IMR-90 (cell line): ENCODE measurements at regions not wholly inside any gene's neighbourhood (a gene's known extent, or its start where the extent isn't known, plus 50 kb on each side); places are given as distances from the start of the nearest gene placed in this dataset.

ENCODE experiments used
- ATAC-seq: fragments of 200-7000 bp; cut with Tn5 transposase; 2 replicates; pipeline ENCODE4 v1.9.1; 2020; ENCODE audit warnings: low read depth, mild to moderate bottlenecking, moderate library complexity
- BruUV-seq: library from RNA; stranded (reverse); fragments of 400-500 nt; replicated peaks from 2 replicates; lab custom pipeline; 2021; lab: Mats Ljungman, UMichigan
- CTCF ChIA-PET: fragments of 300-600 bp; formaldehyde crosslinking; extraction: SDS; loops from one replicate; lab custom pipeline; 2021; ENCODE audit warnings: antibody characterized with exemption; lab: Yijun Ruan, JAX
- POLR2A ChIA-PET: fragments of 300-600 bp; sonication (Branson Sonifier 250); formaldehyde crosslinking; loops from one replicate; lab custom pipeline; 2022; ENCODE audit warnings: antibody characterized with exemption; ENCODE audit not compliant: unreplicated experiment; lab: Charles Lee
- DNase-seq: peaks from one replicate; pipeline ENCODE4 v3.0.0; 2013
- H2AFZ ChIP-seq: replicated peaks from 2 replicates; pipeline ENCODE3; 2013; ENCODE audit warnings: low read length, mild to moderate bottlenecking; ENCODE audit not compliant: poor library complexity
- H2AK5ac ChIP-seq: 2 replicates; pipeline ENCODE4 v1.6.1; 2013; ENCODE audit warnings: low read depth, low read length, inconsistent platforms
- H2AK9ac ChIP-seq: replicated peaks from 2 replicates; pipeline ENCODE3; 2013; ENCODE audit warnings: mild to moderate bottlenecking, low read depth, low read length, moderate library complexity; ENCODE audit not compliant: poor library complexity
- H2BK120ac ChIP-seq: 2 replicates; pipeline ENCODE4 v1.6.1; 2013; ENCODE audit warnings: low read depth, low read length, inconsistent platforms
- H2BK15ac ChIP-seq: 3 replicates; pipeline ENCODE4 v1.6.1; 2013; ENCODE audit warnings: low read depth, low read length, inconsistent platforms
- H2BK20ac ChIP-seq: 2 replicates; pipeline ENCODE4 v1.6.1; 2013; ENCODE audit warnings: low read depth, mild to moderate bottlenecking, inconsistent platforms, low read length, moderate library complexity
- H2BK5ac ChIP-seq: 2 replicates; pipeline ENCODE4 v1.6.1; 2013; ENCODE audit warnings: mild to moderate bottlenecking, low read depth, low read length, inconsistent platforms; ENCODE audit not compliant: poor library complexity, severe bottlenecking
- H3K14ac ChIP-seq: replicated peaks from 2 replicates; pipeline ENCODE4 v1.6.1; 2013; ENCODE audit warnings: low read depth, low read length, inconsistent platforms
- H3K18ac ChIP-seq: 2 replicates; pipeline ENCODE4 v1.6.1; 2013; ENCODE audit warnings: low read depth, low read length, control low read depth
- H3K23ac ChIP-seq: 2 replicates; pipeline ENCODE4 v1.6.1; 2013; ENCODE audit warnings: low read depth, low read length, inconsistent platforms
- H3K27ac ChIP-seq: 2 replicates; pipeline ENCODE4 v1.5.1; 2013; ENCODE audit warnings: mild to moderate bottlenecking, control low read depth, low read length; ENCODE audit not compliant: insufficient read depth
- H3K27me3 ChIP-seq: 2 replicates; pipeline ENCODE4 v1.6.1; 2013; ENCODE audit warnings: low read length; ENCODE audit not compliant: control insufficient read depth, insufficient read depth
- H3K36me3 ChIP-seq: 2 replicates; pipeline ENCODE4 v1.6.1; 2013; ENCODE audit warnings: low read length, mixed read lengths; ENCODE audit not compliant: control insufficient read depth, insufficient read depth
- H3K4ac ChIP-seq: 2 replicates; pipeline ENCODE4 v1.6.1; 2013; ENCODE audit warnings: low read depth, low read length, inconsistent platforms
- H3K4me1 ChIP-seq: 2 replicates; pipeline ENCODE4 v1.6.1; 2013; ENCODE audit warnings: low read length, mixed read lengths; ENCODE audit not compliant: control insufficient read depth, insufficient read depth
- H3K4me2 ChIP-seq: 2 replicates; pipeline ENCODE4 v1.6.1; 2013; ENCODE audit warnings: low read depth, mild to moderate bottlenecking, control low read depth, low read length, moderate library complexity
- H3K4me3 ChIP-seq: 2 replicates; pipeline ENCODE4 v1.5.1; 2013; ENCODE audit warnings: low read depth, mild to moderate bottlenecking, control low read depth, low read length, moderate library complexity; ENCODE audit not compliant: insufficient read depth
- H3K56ac ChIP-seq: 2 replicates; pipeline ENCODE4 v1.6.1; 2013; ENCODE audit warnings: low read length, inconsistent platforms; ENCODE audit not compliant: insufficient read depth; ENCODE audit errors: extremely low read depth
- H3K79me1 ChIP-seq, 2 experiments: 2 replicates each; pipeline ENCODE4 v1.6.1; 2013; ENCODE audit warnings: low read length in 2 of 2, inconsistent platforms in 1 of 2, low read depth in 1 of 2
- H3K9ac ChIP-seq: 2 replicates; pipeline ENCODE4 v1.6.1; 2013; ENCODE audit warnings: low read depth, low read length, control low read depth
- H3K9me1 ChIP-seq: 2 replicates; pipeline ENCODE4 v1.6.1; 2013; ENCODE audit warnings: low read length, inconsistent platforms; ENCODE audit not compliant: insufficient read depth
- H3K9me3 ChIP-seq: 2 replicates; pipeline ENCODE4 v1.6.1; 2013; ENCODE audit warnings: low read length; ENCODE audit not compliant: control insufficient read depth, insufficient read depth
- H4K20me1 ChIP-seq: 2 replicates; pipeline ENCODE4 v1.6.1; 2013; ENCODE audit warnings: low read length, inconsistent platforms; ENCODE audit not compliant: insufficient read depth
- H4K5ac ChIP-seq: 2 replicates; pipeline ENCODE4 v1.6.1; 2013; ENCODE audit warnings: mild to moderate bottlenecking, low read depth, low read length, control low read depth
- H4K8ac ChIP-seq, 2 experiments: 2 replicates each; pipeline ENCODE4 v1.6.1; 2013; ENCODE audit warnings: low read depth in 2 of 2, low read length in 2 of 2, control low read depth in 1 of 2, inconsistent platforms in 1 of 2
- H4K91ac ChIP-seq: 2 replicates; pipeline ENCODE4 v1.6.1; 2013; ENCODE audit warnings: low read depth, low read length, inconsistent platforms; ENCODE audit not compliant: insufficient read depth
- CEBPB ChIP-seq: IDR thresholded peaks from 2 replicates; pipeline ENCODE4 v1.6.1; 2012; ENCODE audit warnings: low read depth, low read length, improper control_type of control experiment
- ELK1 ChIP-seq: fragments of 150-350 bp; IDR thresholded peaks from 2 replicates; pipeline ENCODE4 v1.6.1; 2016; ENCODE audit warnings: low read depth, mild to moderate bottlenecking, low read length, moderate library complexity, borderline replicate concordance
- FOS ChIP-seq: fragments of 150-350 bp; IDR thresholded peaks from 2 replicates; pipeline ENCODE4 v1.6.1; 2016; ENCODE audit warnings: low read depth, low read length
- MAFK ChIP-seq: IDR thresholded peaks from 2 replicates; pipeline ENCODE4 v1.6.1; 2012; ENCODE audit warnings: low read depth, low read length, improper control_type of control experiment
- MXI1 ChIP-seq: IDR thresholded peaks from 2 replicates; pipeline ENCODE4 v1.6.1; 2012; ENCODE audit warnings: low read depth, mild to moderate bottlenecking, low read length, moderate library complexity, borderline replicate concordance
- SMC3 ChIP-seq: fragments of 150-350 bp; IDR thresholded peaks from 2 replicates; pipeline ENCODE4 v1.6.1; 2016; ENCODE audit warnings: low read depth, mild to moderate bottlenecking, antibody characterized with exemption, low read length, moderate library complexity
- WGBS, 2 experiments: methylation state at CpG; one replicate each; pipeline versions ENCODE4 v1.1.5 to v1.1.7; 2013; ENCODE audit warnings: missing lambda C conversion rate in 2 of 2; ENCODE audit not compliant: insufficient read length in 1 of 2; ENCODE audit errors: extremely low coverage in 2 of 2; 5-methylcytosine and 5-hydroxymethylcytosine counted together
- dilution Hi-C: fragments of 300-500 bp; cut with HindIII; formaldehyde crosslinking; loops from one replicate; pipeline ENCODE4 v1.14.3; 2018; ENCODE audit warnings: low sequenced_read_pairs; ENCODE audit not compliant: unreplicated experiment
- in situ Hi-C: fragments of 300-500 bp; cut with MboI; formaldehyde crosslinking; loops from 3 replicates; pipeline ENCODE4 v1.14.3; 2019; ENCODE audit warnings: low sequenced_read_pairs, inconsistent platforms, mixed read lengths
- intact Hi-C: fragments of 100-400 bp; cut with micrococcal nuclease; formaldehyde crosslinking; loops from 2 replicates; pipeline ENCODE4 v1.10.0; 2022

- CTCF ChIA-PET: no interaction called here
- no peaks in the 10 kb centered on the region for H3K4me1 ChIP-seq
- DNase-seq (no peak), ATAC-seq (no peak)
- no TSS peak for BruUV-seq
- in situ Hi-C loops: no loop called here
- H3K27ac ChIP-seq: no peak overlapping the region
- no peak overlapping the region for H4K91ac ChIP-seq
- no peak overlapping the region for H3K4me3 ChIP-seq
- H2BK20ac ChIP-seq: no peak overlapping the region
- no peak overlapping the region for H2BK15ac ChIP-seq
- H2BK5ac ChIP-seq: no peak overlapping the region
- no peak overlapping the region for H2AK5ac ChIP-seq
- H3K4me2 ChIP-seq: no peak overlapping the region
- H3K14ac ChIP-seq: no peak overlapping the region
- no peak overlapping the region for H2AK9ac ChIP-seq
- no peak overlapping the region for H3K18ac ChIP-seq
- no peaks in the 10 kb centered on the region for H3K36me3 ChIP-seq
- intact Hi-C loops: no loop called here
- peaks cover 38% of the 10 kb centered on the region for H3K9me3 ChIP-seq
- no peak overlapping the region for H4K8ac ChIP-seq
- H3K4ac ChIP-seq: no peak overlapping the region
- H3K27me3 ChIP-seq: no peaks in the 10 kb centered on the region
- no peak overlapping the region for H3K56ac ChIP-seq
- TF ChIP-seq ELK1 (no peak), CEBPB (no peak), MXI1 (no peak), SMC3 (no peak), FOS (no peak), MAFK (no peak)
- no CpG with 5 or more reads among the region's 8 CpGs for WGBS, 2 experiments
- no peaks in the 10 kb centered on the region for H4K20me1 ChIP-seq
- no peaks in the 10 kb centered on the region for H3K9me1 ChIP-seq
- no peaks in the 10 kb centered on the region for H3K79me1 ChIP-seq
- no peak overlapping the region for H3K23ac ChIP-seq
- POLR2A ChIA-PET: no interaction called here
- dilution Hi-C loops: no loop called here
- no peak overlapping the region for H3K9ac ChIP-seq
- no peak overlapping the region for H2AFZ ChIP-seq
- H2BK120ac ChIP-seq: no peak overlapping the region
- H4K5ac ChIP-seq: no peak overlapping the region
Observed at GRCh38 chr17:11005940-11006339, 168.1 kb upstream of the PIRT start.
